Glutamatergic neuron (in vitro differentiated cells): ENCODE measurements at regions not wholly inside any gene's neighbourhood (a gene's known extent, or its start where the extent isn't known, plus 50 kb on each side); places are given as distances from the start of the nearest gene placed in this dataset.
"Not testable (repeated sequence)": the region's sequence is repeated elsewhere in the genome, so short reads cannot be mapped to it uniquely, and the experiment has no call there.

ENCODE experiments used
- DNase-seq: peaks from one replicate; pipeline ENCODE4 v3.0.0; 2022
- H3K27ac Mint-ChIP-seq: one replicate; pipeline ENCODE4 v1.8.0; 2020; ENCODE audit warnings: mild to moderate bottlenecking, mixed read lengths, inconsistent platforms; ENCODE audit not compliant: unreplicated experiment
- H3K27me3 Mint-ChIP-seq: one replicate; pipeline ENCODE4 v1.8.0; 2020; ENCODE audit warnings: mild to moderate bottlenecking, moderate library complexity, mixed read lengths, inconsistent platforms; ENCODE audit not compliant: unreplicated experiment
- H3K36me3 Mint-ChIP-seq: one replicate; pipeline ENCODE4 v1.8.0; 2020; ENCODE audit warnings: mild to moderate bottlenecking, mixed read lengths, inconsistent platforms; ENCODE audit not compliant: unreplicated experiment
- H3K4me1 Mint-ChIP-seq: one replicate; pipeline ENCODE4 v1.8.0; 2020; ENCODE audit warnings: mild to moderate bottlenecking, low read depth, mixed read lengths, inconsistent platforms; ENCODE audit not compliant: unreplicated experiment
- H3K4me3 Mint-ChIP-seq: one replicate; pipeline ENCODE4 v1.8.0; 2020; ENCODE audit warnings: mild to moderate bottlenecking, mixed read lengths, inconsistent platforms; ENCODE audit not compliant: unreplicated experiment
- H3K9me3 Mint-ChIP-seq: one replicate; pipeline ENCODE4 v1.8.0; 2020; ENCODE audit warnings: mild to moderate bottlenecking, moderate library complexity, mixed read lengths, inconsistent platforms; ENCODE audit not compliant: unreplicated experiment
- CTCF ChIP-seq: fragments of 200-600 bp; sonication (generic); IDR thresholded peaks from one replicate; pipeline ENCODE4 v1.5.0; 2021; ENCODE audit not compliant: partially characterized antibody, unreplicated experiment

- H3K36me3 Mint-ChIP-seq = no peaks in the 10 kb centered on the region
- no peaks in the 10 kb centered on the region for H3K9me3 Mint-ChIP-seq
- TF ChIP-seq CTCF = no peak
- no peak overlapping the region for H3K4me3 Mint-ChIP-seq
- no peaks in the 10 kb centered on the region for H3K4me1 Mint-ChIP-seq
- no peaks in the 10 kb centered on the region for H3K27me3 Mint-ChIP-seq
- H3K27ac Mint-ChIP-seq = no peak overlapping the region
- no peak for DNase-seq
Observed at GRCh38 chr2:138243372-138243771, 258.2 kb upstream of the SPOPL start.

- Mint-ChIP-seq H3K27me3 (no peaks in the 10 kb centered on the region), H3K27ac (no peak overlapping the region), H3K4me3 (no peak overlapping the region), H3K36me3 (no peaks in the 10 kb centered on the region), H3K4me1 (no peaks in the 10 kb centered on the region), H3K9me3 (no peaks in the 10 kb centered on the region)
- DNase-seq = no peak
- no peak for TF ChIP-seq CTCF
Observed at GRCh38 chr2:138244501-138244925, 257.1 kb upstream of the SPOPL start.

GRCh38 chr2:138245310-138245709, 256.3 kb upstream of the SPOPL start:
- no peak for DNase-seq
- Mint-ChIP-seq H3K4me1 (no peaks in the 10 kb centered on the region), H3K9me3 (no peaks in the 10 kb centered on the region), H3K27ac (no peak overlapping the region), H3K27me3 (no peaks in the 10 kb centered on the region), H3K36me3 (no peaks in the 10 kb centered on the region), H3K4me3 (no peak overlapping the region)
- TF ChIP-seq CTCF = no peak

GRCh38 chr2:138247302-138247701, 254.3 kb upstream of the SPOPL start:
- H3K27ac Mint-ChIP-seq = no peak overlapping the region
- H3K9me3 Mint-ChIP-seq = no peaks in the 10 kb centered on the region
- H3K4me3 Mint-ChIP-seq = no peak overlapping the region
- no peak for TF ChIP-seq CTCF
- no peaks in the 10 kb centered on the region for H3K4me1 Mint-ChIP-seq
- DNase-seq = no peak
- no peaks in the 10 kb centered on the region for H3K27me3 Mint-ChIP-seq
- H3K36me3 Mint-ChIP-seq = no peaks in the 10 kb centered on the region

GRCh38 chr2:138249207-138249606, 252.4 kb upstream of the SPOPL start:
- Mint-ChIP-seq H3K27ac (no peak overlapping the region), H3K27me3 (peaks cover 2% of the 10 kb centered on the region), H3K36me3 (no peaks in the 10 kb centered on the region), H3K4me1 (no peaks in the 10 kb centered on the region), H3K4me3 (no peak overlapping the region), H3K9me3 (no peaks in the 10 kb centered on the region)
- no peak for TF ChIP-seq CTCF
- no peak for DNase-seq

- H3K27me3 Mint-ChIP-seq, H3K27ac Mint-ChIP-seq, H3K9me3 Mint-ChIP-seq, DNase-seq, H3K4me3 Mint-ChIP-seq, H3K4me1 Mint-ChIP-seq, H3K36me3 Mint-ChIP-seq: not testable (repeated sequence)
Observed at GRCh38 chr2:138250843-138251320, 250.7 kb upstream of the SPOPL start.
